ENCODE measurements at regions not wholly inside any gene's neighbourhood (a gene's known extent, or its start where the extent isn't known, plus 50 kb on each side); places are given as distances from the start of the nearest gene placed in this dataset.

DNA sequence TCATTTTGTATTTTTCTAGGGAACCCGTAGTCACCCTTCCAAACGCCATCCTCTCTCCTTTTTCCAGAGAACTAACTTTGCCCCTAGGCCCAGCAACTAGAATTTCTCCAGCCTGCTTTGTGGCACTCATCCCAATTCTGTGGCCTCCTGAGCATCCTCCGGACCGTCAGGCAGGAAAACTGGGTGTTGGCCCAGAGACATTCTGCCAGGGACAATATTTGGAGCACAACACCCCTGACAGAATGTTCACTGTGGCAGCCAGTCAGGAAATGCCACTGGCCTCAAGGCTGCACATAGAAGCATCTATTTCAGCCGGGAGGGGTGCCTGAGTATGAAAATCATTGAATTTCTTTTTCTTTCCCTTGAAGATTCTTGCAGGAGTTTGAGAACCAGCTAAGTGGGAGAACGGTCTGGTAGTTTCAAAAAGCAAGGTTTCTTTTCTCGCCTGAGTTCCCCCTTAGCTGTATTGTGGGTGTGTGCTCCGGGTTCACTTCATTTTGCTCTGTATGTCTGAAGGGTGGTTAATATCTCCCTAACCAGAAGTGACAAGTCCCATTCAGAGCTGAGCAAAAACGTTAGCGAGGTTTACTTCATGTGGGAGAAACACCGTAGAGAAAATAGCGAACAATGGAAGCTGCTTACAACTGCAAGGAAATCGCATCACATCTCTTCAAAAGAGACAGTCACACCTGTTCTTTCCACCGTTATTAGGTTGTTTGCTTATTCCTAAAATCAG lies 108.1 kb upstream of the TPM1 start:
- DNase-seq, result no peak

- DNase-seq, result no peak
Observed at GRCh38 chr15:62935300-62936081, 107.1 kb upstream of the TPM1 start.

DNA sequence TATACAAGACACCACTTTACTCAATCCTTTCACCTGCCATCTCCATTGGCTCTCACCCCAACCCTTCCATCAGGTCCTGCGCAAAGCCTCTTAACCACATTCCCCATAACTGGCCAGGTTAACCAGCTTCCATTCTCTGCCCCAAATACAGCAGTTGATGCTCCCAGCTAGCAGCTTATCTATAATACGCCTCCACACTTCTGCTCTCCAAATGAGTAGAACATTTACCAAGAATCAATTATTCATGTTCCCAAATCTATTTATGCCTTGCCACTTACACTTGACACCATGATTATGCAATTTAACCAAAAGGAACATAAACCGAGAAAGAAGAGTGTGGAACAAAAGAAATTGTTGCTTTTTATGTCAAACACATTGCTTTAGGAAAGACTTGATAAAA lies 103.7 kb upstream of the TPM1 start:
- no peak for DNase-seq

DNA sequence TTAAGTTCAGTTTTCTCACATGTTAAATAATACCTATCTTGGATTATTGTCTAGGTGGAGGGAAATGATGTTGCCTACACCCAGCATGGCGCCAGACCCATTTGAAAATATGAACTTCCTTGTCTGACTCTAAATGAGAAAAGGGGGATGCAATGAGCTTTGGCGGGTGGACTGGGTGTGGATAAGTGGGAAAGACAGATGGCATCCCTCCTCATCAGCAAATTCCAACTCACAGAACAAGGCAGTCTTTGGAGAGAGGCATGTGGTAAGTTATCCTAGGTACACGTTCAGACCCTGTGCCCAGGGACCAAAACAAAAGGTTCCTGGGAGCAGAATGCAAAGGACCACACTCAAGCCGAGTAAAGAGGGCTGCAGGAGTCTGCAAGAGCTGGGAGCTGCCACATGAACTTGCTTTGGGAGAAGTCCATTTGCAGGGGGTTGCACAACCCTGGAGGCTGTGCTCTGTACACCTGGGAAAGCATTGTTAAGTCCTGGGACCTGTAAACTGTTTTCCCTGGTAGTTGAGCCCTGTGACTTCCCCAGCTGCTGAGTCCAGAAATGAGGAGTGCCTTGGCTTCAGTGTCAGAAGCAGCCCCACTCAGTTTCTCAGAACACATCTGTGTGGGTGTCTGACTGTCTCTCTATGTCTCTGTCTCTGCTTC lies 102.3 kb upstream of the TPM1 start:
- DNase-seq, result no peak

DNA sequence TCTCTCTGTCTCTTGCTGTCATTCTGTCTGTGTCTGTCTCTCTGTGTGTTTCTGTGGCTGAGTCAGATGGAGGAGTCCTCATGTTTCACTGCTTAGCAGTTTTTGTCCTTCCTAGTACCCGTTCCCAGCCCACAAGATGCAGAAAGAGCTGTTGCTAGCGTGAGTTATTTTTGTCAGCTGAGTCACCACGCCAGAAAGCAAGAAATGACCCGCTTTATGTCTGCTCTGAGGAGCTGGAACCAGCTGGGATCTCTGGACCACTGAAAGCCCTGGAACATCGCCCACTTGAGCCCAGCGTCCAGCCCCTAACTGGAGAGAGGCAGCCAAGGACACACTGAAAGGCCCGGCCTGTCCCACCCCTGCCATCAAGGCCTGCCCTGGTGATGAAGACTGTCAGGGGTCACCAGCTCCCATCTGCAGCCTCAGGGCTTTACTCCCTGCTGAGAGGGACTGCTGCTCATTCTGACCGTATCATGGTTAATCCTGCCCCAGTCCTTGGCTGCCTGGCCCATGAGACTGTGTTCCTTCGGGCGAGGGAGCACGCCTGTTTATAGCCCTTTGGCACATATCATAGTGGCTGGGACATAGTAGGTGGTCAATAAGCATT lies 101.7 kb upstream of the TPM1 start:
- no peak for DNase-seq

DNA sequence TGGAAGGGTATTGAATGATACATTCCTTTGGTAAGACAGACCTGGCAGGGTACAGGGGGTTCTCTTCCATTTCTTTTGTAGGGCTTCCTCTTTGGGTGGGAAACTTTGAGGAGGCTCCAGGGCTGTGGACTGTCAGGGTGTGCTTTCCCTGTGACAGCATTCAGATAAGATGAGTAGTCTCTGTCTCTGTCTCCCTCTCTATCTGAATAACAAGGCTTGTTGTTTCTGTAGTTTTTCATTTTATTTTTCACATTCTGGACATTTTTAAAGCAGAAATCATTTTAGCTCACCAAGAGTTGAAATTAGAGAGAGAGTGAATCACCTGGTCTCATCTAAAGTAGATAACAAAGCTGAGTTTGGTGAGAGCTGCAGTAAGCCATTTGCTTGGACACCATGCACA lies 100.8 kb upstream of the TPM1 start:
- DNase-seq, result no peak

DNA sequence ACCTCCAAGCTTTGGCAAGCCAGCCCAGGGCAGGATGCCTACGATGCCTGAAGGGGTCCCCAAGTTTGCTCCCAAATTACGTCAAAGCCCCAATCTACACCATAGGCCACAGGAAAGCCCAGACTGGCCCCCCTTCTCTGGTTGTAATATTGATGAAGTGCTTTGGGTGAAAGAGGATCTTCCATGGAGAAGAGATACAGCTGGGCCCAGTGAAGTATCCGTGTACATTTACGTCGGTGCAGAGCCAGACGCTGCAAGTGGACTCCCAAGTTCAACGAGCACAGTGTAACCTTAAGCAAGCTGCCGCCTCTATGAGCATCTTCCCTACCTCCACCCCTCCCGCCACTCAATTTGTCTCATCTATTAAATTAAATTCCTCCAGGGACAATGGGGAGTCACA lies 100.1 kb upstream of the TPM1 start:
- no peak for DNase-seq

DNA sequence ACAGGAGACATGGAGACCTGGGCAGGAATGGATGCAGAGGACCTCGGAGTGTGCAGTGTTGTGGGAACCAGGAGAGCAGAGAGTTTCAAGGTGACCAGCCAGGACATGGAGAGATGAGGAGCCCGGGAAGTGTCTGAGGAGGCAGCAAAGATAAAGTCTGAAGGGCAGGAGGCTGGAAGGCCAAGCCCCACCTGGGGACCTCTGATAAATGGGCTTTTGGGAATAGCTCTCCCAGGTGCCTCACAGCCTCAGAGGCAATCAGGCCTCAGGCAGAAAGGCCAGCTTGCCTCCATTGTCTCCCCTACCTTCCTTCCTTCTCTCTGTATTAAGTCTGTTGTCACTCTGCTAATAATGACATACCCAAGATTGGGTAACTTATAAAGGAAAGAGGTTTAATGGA lies 97.5 kb upstream of the TPM1 start:
- DNase-seq, result no peak

DNA sequence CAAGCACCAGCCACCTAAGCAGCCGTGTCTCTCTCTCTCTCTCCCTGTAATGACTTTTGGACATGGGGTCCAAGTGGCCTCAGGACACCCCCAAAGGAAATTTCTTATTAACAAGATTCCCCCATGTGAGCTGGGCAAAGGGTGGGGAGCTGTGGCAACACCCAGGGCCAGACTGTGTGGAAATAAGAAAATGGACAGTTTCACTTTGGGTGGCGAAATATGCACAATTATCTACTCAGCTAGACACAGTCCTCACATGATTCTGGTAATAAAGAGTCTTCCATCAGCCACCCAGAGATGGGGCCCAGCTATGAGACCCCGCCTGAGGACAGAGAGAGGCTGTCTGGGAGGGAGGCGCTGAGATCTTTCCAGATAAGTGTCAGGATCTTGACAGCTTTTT lies 96.8 kb upstream of the TPM1 start:
- DNase-seq, result no peak

- DNase-seq, result no peak
Observed at GRCh38 chr15:62946940-62947339, 95.6 kb upstream of the TPM1 start.

DNA sequence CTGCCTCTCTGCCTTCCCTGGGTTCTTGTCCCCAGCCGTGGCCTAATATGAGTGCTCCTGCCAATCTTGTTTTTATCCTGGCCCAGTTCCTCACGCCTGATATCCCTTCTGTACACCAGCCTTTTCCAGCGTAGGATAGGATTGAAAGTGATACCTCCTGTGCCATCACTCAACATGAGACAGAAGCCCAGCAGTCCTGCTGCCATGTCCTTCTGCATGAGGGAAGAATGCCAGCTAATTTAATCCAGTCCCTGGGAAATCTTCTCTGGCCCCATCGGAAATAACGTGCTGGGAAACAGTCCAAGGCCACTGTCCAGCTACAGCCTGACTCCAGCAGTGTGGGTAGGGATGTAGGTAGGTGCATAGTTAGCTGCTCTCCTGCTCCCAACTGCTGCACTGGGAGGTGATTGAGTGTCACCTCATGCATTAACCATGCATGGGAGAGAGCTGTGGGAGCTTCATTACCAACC lies 92.0 kb upstream of the TPM1 start:
- no peak for DNase-seq

- DNase-seq, result no peak
Observed at GRCh38 chr15:62951481-62951880, 91.1 kb upstream of the TPM1 start.

DNA sequence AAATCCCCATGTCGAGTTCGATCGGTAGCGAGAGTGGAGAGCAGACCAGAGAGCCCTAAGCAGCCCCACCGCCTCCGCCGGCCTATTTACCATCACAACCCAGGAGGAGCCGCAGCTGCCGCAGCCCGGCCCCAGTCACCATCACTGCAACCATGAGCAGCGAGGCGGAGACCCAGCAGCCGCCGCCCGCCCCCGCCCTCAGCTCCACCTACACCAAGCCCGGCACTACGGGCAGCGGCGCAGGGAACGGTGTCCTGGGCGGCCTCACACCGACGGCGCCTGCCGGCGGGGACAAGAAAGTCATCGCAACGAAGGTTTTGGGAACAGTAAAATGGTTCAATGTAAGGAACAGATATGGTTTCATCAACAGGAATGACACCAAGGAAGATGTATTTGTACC lies 89.5 kb upstream of the TPM1 start:
- DNase-seq, result no peak

DNA sequence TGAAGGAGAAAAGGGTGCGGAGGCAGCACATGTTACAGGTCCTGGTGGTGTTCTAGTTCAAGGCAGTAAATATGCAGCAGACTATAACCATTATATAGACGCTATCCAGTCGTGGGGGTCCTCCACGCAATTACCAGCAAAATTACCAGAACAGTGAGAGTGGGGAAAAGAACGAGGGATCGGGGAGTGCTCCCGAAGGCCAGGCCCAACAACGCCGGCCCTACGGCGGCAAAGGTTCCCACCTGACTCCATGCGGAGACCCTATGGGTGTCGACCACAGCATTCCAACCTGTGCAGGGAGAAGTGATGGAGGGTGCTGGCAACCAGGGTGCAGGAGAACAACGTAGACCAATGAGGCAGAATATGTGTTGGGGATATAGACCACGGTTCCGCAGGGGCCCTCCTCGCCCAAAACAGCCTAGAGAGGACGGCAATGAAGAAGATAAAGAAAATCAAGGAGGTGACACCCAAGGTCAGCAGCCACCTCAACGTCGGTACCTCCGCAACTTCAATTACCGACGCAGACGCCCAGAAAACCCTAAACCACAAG lies 89.0 kb upstream of the TPM1 start:
- DNase-seq, result no peak

DNA sequence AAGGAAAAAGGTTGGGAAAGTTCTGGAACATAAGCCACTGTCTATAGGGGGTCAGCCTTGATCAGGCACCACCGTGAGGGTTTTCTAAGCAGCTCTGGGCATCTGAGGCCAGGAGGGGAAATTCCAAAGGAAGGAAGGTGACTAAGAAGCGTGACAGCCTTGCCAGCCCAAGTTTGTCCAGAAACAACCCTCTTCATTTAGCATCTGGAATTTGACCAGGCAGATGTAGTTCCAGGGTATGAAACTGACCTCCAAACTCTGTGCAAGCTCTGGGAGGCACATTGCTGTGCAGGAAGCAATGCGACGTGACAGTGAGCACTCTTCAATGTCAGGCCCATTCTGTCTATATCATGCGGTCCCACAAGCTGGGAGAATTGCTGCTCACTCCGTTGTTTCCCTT lies 85.4 kb upstream of the TPM1 start:
- DNase-seq, result no peak

- DNase-seq, result no peak
Observed at GRCh38 chr15:62958528-62959363, 83.8 kb upstream of the TPM1 start.

- DNase-seq, result no peak
Observed at GRCh38 chr15:62961134-62961533, 81.4 kb upstream of the TPM1 start.

- no peak for DNase-seq
Observed at GRCh38 chr15:62962101-62962995, 80.2 kb upstream of the TPM1 start.

- DNase-seq, result no peak
Observed at GRCh38 chr15:62964251-62964650, 78.3 kb upstream of the TPM1 start.

GRCh38 chr15:62966294-62967078 lies 76.1 kb upstream of the TPM1 start:
- no peak for DNase-seq

Measured in CD4-positive, alpha-beta T cell treated with Interleukin-21 for 1 hour (primary cell).